ENCODE measurements at regions not wholly inside any gene's neighbourhood (a gene's known extent, or its start where the extent isn't known, plus 50 kb on each side); places are given as distances from the start of the nearest gene placed in this dataset.

- H3K9me3 Mint-ChIP-seq (ENCODE audit: low read depth, unreplicated experiment), result peaks cover 17% of the 10 kb centered on the region
- no peak for TF ChIP-seq CTCF (IDR thresholded peaks at IDR 0.05; ENCODE audit: unreplicated experiment)
- peaks cover 11% of the 10 kb centered on the region for H3K27me3 Mint-ChIP-seq (ENCODE audit: unreplicated experiment)
- CTCF ChIA-PET, result no interaction called here
- no TSS peak for BruUV-seq (replicated peaks)
- no peak for DNase-seq
- no peaks in the 10 kb centered on the region for H3K4me1 Mint-ChIP-seq (ENCODE audit: low read depth, unreplicated experiment)
- intact Hi-C loops (cut with micrococcal nuclease; ENCODE audit: unreplicated experiment), result no loop called here
- H3K4me3 Mint-ChIP-seq (ENCODE audit: low read depth, unreplicated experiment), result no peak overlapping the region
- H3K36me3 Mint-ChIP-seq (ENCODE audit: insufficient read depth, unreplicated experiment), result no peaks in the 10 kb centered on the region
- no peak overlapping the region for H3K27ac Mint-ChIP-seq (ENCODE audit: unreplicated experiment)
These were observed 285.5 kb upstream of the CFAP20DC start for GRCh38 chr3:59335338-59335737.

GRCh38 chr3:59334585-59334984, 284.8 kb upstream of the CFAP20DC start:
- Mint-ChIP-seq H3K4me1 (ENCODE audit: low read depth, unreplicated experiment) (no peaks in the 10 kb centered on the region), H3K4me3 (ENCODE audit: low read depth, unreplicated experiment) (no peak overlapping the region), H3K27me3 (ENCODE audit: unreplicated experiment) (peaks cover 4% of the 10 kb centered on the region), H3K36me3 (ENCODE audit: insufficient read depth, unreplicated experiment) (no peaks in the 10 kb centered on the region), H3K27ac (ENCODE audit: unreplicated experiment) (no peak overlapping the region), H3K9me3 (ENCODE audit: low read depth, unreplicated experiment) (peaks cover 14% of the 10 kb centered on the region)
- TF ChIP-seq CTCF (IDR thresholded peaks at IDR 0.05; ENCODE audit: unreplicated experiment), result no peak
- no peak for DNase-seq
- intact Hi-C loops (cut with micrococcal nuclease; ENCODE audit: unreplicated experiment), result no loop called here
- CTCF ChIA-PET, result interaction anchor here (0.6 kb wide), 1 partner anchor 1219 kb away, joined by 3 read pairs; no protein-coding TSS in a partner anchor
- no TSS peak for BruUV-seq (replicated peaks)

- intact Hi-C loops (cut with micrococcal nuclease; ENCODE audit: unreplicated experiment), result no loop called here
- Mint-ChIP-seq H3K4me3 (ENCODE audit: low read depth, unreplicated experiment) (no peak overlapping the region), H3K36me3 (ENCODE audit: insufficient read depth, unreplicated experiment) (no peaks in the 10 kb centered on the region), H3K4me1 (ENCODE audit: low read depth, unreplicated experiment) (no peaks in the 10 kb centered on the region), H3K27me3 (ENCODE audit: unreplicated experiment) (no peaks in the 10 kb centered on the region), H3K9me3 (ENCODE audit: low read depth, unreplicated experiment) (peaks cover 5% of the 10 kb centered on the region), H3K27ac (ENCODE audit: unreplicated experiment) (no peak overlapping the region)
- no peak for DNase-seq
- TF ChIP-seq CTCF (IDR thresholded peaks at IDR 0.05; ENCODE audit: unreplicated experiment), result no peak
- no TSS peak for BruUV-seq (replicated peaks)
- CTCF ChIA-PET, result no interaction called here
These were observed 277.6 kb upstream of the CFAP20DC start for GRCh38 chr3:59327376-59327808.

GRCh38 chr3:59326246-59327024, 276.6 kb upstream of the CFAP20DC start:
- Mint-ChIP-seq H3K36me3 (ENCODE audit: insufficient read depth, unreplicated experiment) (no peaks in the 10 kb centered on the region), H3K4me1 (ENCODE audit: low read depth, unreplicated experiment) (no peaks in the 10 kb centered on the region), H3K4me3 (ENCODE audit: low read depth, unreplicated experiment) (no peak overlapping the region), H3K27ac (ENCODE audit: unreplicated experiment) (no peak overlapping the region), H3K9me3 (ENCODE audit: low read depth, unreplicated experiment) (peaks cover 3% of the 10 kb centered on the region), H3K27me3 (ENCODE audit: unreplicated experiment) (no peaks in the 10 kb centered on the region)
- no peak for DNase-seq
- CTCF ChIA-PET, result no interaction called here
- intact Hi-C loops (cut with micrococcal nuclease; ENCODE audit: unreplicated experiment), result no loop called here
- TF ChIP-seq CTCF (IDR thresholded peaks at IDR 0.05; ENCODE audit: unreplicated experiment), result no peak
- BruUV-seq (replicated peaks), result no TSS peak

Data from Calu3 (cell line).